Brain microvascular endothelial cell (primary cell): ENCODE measurements at regions not wholly inside any gene's neighbourhood (a gene's known extent, or its start where the extent isn't known, plus 50 kb on each side); places are given as distances from the start of the nearest gene placed in this dataset.
"Not testable (repeated sequence)": the region's sequence is repeated elsewhere in the genome, so short reads cannot be mapped to it uniquely, and the experiment has no call there.

Source experiments
- DNase-seq: peaks from one replicate; pipeline ENCODE4 v3.0.0-alpha.2; 2020
- H3K27ac ChIP-seq: fragments of 250-450 bp; sonication (Bioruptor Pico); 2 replicates; pipeline ENCODE4 v1.5.1; 2020; ENCODE audit warnings: mild to moderate bottlenecking, moderate library complexity
- H3K27me3 ChIP-seq: fragments of 250-450 bp; sonication (Bioruptor Pico); replicated peaks from 2 replicates; pipeline ENCODE4 v1.5.1; 2020; ENCODE audit warnings: mild to moderate bottlenecking
- H3K36me3 ChIP-seq: fragments of 250-450 bp; sonication (Bioruptor Pico); replicated peaks from 2 replicates; pipeline ENCODE4 v1.5.1; 2020; ENCODE audit warnings: mild to moderate bottlenecking
- H3K4me3 ChIP-seq: 2 replicates; pipeline ENCODE4 v1.5.1; 2011; ENCODE audit warnings: low read depth, mild to moderate bottlenecking, control low read depth, low read length, moderate library complexity
- CTCF ChIP-seq: IDR thresholded peaks from 2 replicates; pipeline ENCODE4 v1.5.1; 2011; ENCODE audit warnings: low read depth, mild to moderate bottlenecking, moderate library complexity, low read length, control low read depth, inconsistent platforms; ENCODE audit errors: missing control alignments
- in situ Hi-C: cut with HindIII; loops from 2 replicates; pipeline ENCODE4 v1.10.0; 2017; ENCODE audit warnings: low sequenced_read_pairs, low pct_ligation_motif_present

GRCh38 chr6:44022671-44023352 lies 104.4 kb downstream of the MRPL14 start:
- DNase-seq = no peak
- H3K4me3 ChIP-seq = no peak overlapping the region
- in situ Hi-C loops = no loop called here
- no peak for TF ChIP-seq CTCF
- H3K27ac ChIP-seq = no peak overlapping the region
- no peaks in the 10 kb centered on the region for H3K27me3 ChIP-seq
- H3K36me3 ChIP-seq = no peaks in the 10 kb centered on the region

- Histone ChIP-seq H3K36me3 (no peaks in the 10 kb centered on the region), H3K27me3 (no peaks in the 10 kb centered on the region), H3K4me3 (no peak overlapping the region), H3K27ac (no peak overlapping the region)
- no peak for TF ChIP-seq CTCF
- in situ Hi-C loops = no loop called here
- no peak for DNase-seq
Observed at GRCh38 chr6:44022296-44022661, 105.0 kb downstream of the MRPL14 start.

GRCh38 chr6:44021589-44022295 lies 105.5 kb downstream of the MRPL14 start:
- no peaks in the 10 kb centered on the region for H3K36me3 ChIP-seq
- TF ChIP-seq CTCF = no peak
- no peaks in the 10 kb centered on the region for H3K27me3 ChIP-seq
- H3K4me3 ChIP-seq = no peak overlapping the region
- no peak overlapping the region for H3K27ac ChIP-seq
- no peak for DNase-seq
- in situ Hi-C loops = no loop called here

GRCh38 chr6:44020664-44021425 lies 106.4 kb downstream of the MRPL14 start:
- Histone ChIP-seq H3K36me3 (no peaks in the 10 kb centered on the region), H3K4me3 (no peak overlapping the region), H3K27me3 (no peaks in the 10 kb centered on the region), H3K27ac (no peak overlapping the region)
- in situ Hi-C loops = no loop called here
- no peak for TF ChIP-seq CTCF
- no peak for DNase-seq

GRCh38 chr6:44020148-44020547 lies 107.1 kb downstream of the MRPL14 start:
- no peak overlapping the region for H3K27ac ChIP-seq
- H3K4me3 ChIP-seq = no peak overlapping the region
- H3K27me3 ChIP-seq = no peaks in the 10 kb centered on the region
- no peaks in the 10 kb centered on the region for H3K36me3 ChIP-seq
- TF ChIP-seq CTCF = no peak
- in situ Hi-C loops = no loop called here
- DNase-seq = no peak

GRCh38 chr6:44017307-44017706 lies 109.9 kb downstream of the MRPL14 start:
- H3K4me3 ChIP-seq, DNase-seq, H3K36me3 ChIP-seq, H3K27ac ChIP-seq, in situ Hi-C loops, H3K27me3 ChIP-seq: not testable (repeated sequence)
